ENCODE measurements at regions not wholly inside any gene's neighbourhood (a gene's known extent, or its start where the extent isn't known, plus 50 kb on each side); places are given as distances from the start of the nearest gene placed in this dataset.

- TF ChIP-seq POLR2A (IDR thresholded peaks at IDR 0.05) (no peak), CTCF (IDR thresholded peaks at IDR 0.05) (no peak)
These were observed 303.8 kb downstream of the TMEM121 start for GRCh38 chr14:105830171-105830570.

Measured in body of pancreas (tissue), 4 donors.